RPMI7951 (cell line): ENCODE measurements at regions not wholly inside any gene's neighbourhood (a gene's known extent, or its start where the extent isn't known, plus 50 kb on each side); places are given as distances from the start of the nearest gene placed in this dataset.
A peak's percentile ranks its signal among the peaks of the same experiment; 100 is the strongest.

Experiments used
- DNase-seq: peaks from one replicate; pipeline ENCODE4 v3.0.0-alpha.2; 2012; ENCODE audit warnings: low read depth

GRCh38 chr10:36302086-36302485 is 660.0 kb upstream of the FZD8 start:
- DNase-seq = no peak

GRCh38 chr10:36301539-36301938 is 659.4 kb upstream of the FZD8 start:
- no peak for DNase-seq

GRCh38 chr10:36301139-36301538 is 659.0 kb upstream of the FZD8 start:
- DNase-seq = no peak

GRCh38 chr10:36283827-36284226 is 641.7 kb upstream of the FZD8 start:
- no peak for DNase-seq

GRCh38 chr10:36281831-36282331 is 639.8 kb upstream of the FZD8 start:
- DNase-seq = peak; percentile 69

GRCh38 chr10:36280890-36281499 is 638.9 kb upstream of the FZD8 start:
- peak; percentile 79 for DNase-seq

GRCh38 chr10:36280321-36280741 is 638.2 kb upstream of the FZD8 start:
- DNase-seq = peak; percentile 67

GRCh38 chr10:36278176-36278575 is 636.1 kb upstream of the FZD8 start:
- peak; percentile 31 for DNase-seq

- no peak for DNase-seq
Observed at GRCh38 chr10:36277459-36277858, 635.4 kb upstream of the FZD8 start.

- no peak for DNase-seq
Observed at GRCh38 chr10:36271627-36272340, 629.7 kb upstream of the FZD8 start.

GRCh38 chr10:36269222-36269621 is 627.1 kb upstream of the FZD8 start:
- DNase-seq = peak; percentile 28

GRCh38 chr10:36266923-36267322 is 624.8 kb upstream of the FZD8 start:
- DNase-seq = peak; percentile 55

GRCh38 chr10:36265741-36266140 is 623.6 kb upstream of the FZD8 start:
- DNase-seq = no peak

GRCh38 chr10:36263871-36264270 is 621.8 kb upstream of the FZD8 start:
- DNase-seq = peak; percentile 43

GRCh38 chr10:36256948-36257356 is 614.9 kb upstream of the FZD8 start:
- DNase-seq = peak; percentile 85

GRCh38 chr10:36256166-36256565 is 614.1 kb upstream of the FZD8 start:
- DNase-seq = peak; percentile 56

GRCh38 chr10:36254199-36254598 is 612.1 kb upstream of the FZD8 start:
- peak; percentile 74 for DNase-seq

GRCh38 chr10:36253731-36254130 is 611.6 kb upstream of the FZD8 start:
- no peak for DNase-seq

- DNase-seq = no peak
Observed at GRCh38 chr10:36251068-36251467, 609.0 kb upstream of the FZD8 start.

- no peak for DNase-seq
Observed at GRCh38 chr10:36248304-36248981, 606.3 kb upstream of the FZD8 start.

- DNase-seq = no peak
Observed at GRCh38 chr10:36247478-36247877, 605.4 kb upstream of the FZD8 start.

GRCh38 chr10:36236931-36237330 is 594.8 kb upstream of the FZD8 start:
- DNase-seq = no peak

- no peak for DNase-seq
Observed at GRCh38 chr10:36236341-36236740, 594.2 kb upstream of the FZD8 start.
